ENCODE measurements at regions not wholly inside any gene's neighbourhood (a gene's known extent, or its start where the extent isn't known, plus 50 kb on each side); places are given as distances from the start of the nearest gene placed in this dataset.

DNA sequence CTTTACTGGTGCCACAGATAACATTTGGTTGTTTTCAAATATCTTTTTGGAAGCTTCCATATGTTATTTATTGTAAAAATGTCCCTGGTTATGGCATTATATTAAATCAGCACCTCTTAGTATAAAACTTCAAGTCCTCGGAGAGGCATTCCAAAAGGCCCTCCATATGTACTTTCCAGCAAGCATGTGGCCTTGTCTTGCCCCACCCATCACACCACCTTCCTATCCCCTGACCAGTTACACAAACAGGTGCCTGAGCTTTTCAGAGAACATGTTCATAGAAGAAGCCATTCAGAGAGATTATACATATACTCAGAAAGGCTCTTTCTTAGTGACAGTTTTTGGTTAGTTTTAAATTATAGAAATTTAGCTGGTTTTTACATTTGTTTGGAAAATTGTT lies 92.4 kb upstream of the PRKG1 start:
- H3K79me1 ChIP-seq (ENCODE audit: insufficient read depth, low read depth, low read length, poor library complexity, severe bottlenecking): no peaks in the 10 kb centered on the region
- no peak overlapping the region for H2AK5ac ChIP-seq (ENCODE audit: insufficient read length, low read length)
- no peak overlapping the region for H2AFZ ChIP-seq (ENCODE audit: low read length)
- no peak overlapping the region for H2BK20ac ChIP-seq (ENCODE audit: low read depth, low read length, poor library complexity, severe bottlenecking)
- no peak overlapping the region for H2BK15ac ChIP-seq (ENCODE audit: low read depth, low read length)
- no peak overlapping the region for H3K4ac ChIP-seq (ENCODE audit: low read depth, low read length)
- no CpG with 5 or more reads among the region's 1 CpG for WGBS (ENCODE audit: extremely low coverage, insufficient read length, low lambda C conversion rate)
- H4K91ac ChIP-seq (ENCODE audit: insufficient read length, low read depth, low read length): no peak overlapping the region
- no peaks in the 10 kb centered on the region for H3K23me2 ChIP-seq (ENCODE audit: insufficient read length, low read depth, low read length, poor library complexity, severe bottlenecking)
- no peak overlapping the region for H4K8ac ChIP-seq (replicated peaks; ENCODE audit: insufficient read length, low read depth, low read length)
- peaks cover 4% of the 10 kb centered on the region; the same call in 1 of the 2 replicates for H3K27me3 Mint-ChIP-seq (ENCODE audit: low read depth)
- no peak overlapping the region for H3T11ph ChIP-seq (ENCODE audit: low read length)
- H3K9me3 Mint-ChIP-seq: no peaks in the 10 kb centered on the region
- TF ChIP-seq, protein P1, sequence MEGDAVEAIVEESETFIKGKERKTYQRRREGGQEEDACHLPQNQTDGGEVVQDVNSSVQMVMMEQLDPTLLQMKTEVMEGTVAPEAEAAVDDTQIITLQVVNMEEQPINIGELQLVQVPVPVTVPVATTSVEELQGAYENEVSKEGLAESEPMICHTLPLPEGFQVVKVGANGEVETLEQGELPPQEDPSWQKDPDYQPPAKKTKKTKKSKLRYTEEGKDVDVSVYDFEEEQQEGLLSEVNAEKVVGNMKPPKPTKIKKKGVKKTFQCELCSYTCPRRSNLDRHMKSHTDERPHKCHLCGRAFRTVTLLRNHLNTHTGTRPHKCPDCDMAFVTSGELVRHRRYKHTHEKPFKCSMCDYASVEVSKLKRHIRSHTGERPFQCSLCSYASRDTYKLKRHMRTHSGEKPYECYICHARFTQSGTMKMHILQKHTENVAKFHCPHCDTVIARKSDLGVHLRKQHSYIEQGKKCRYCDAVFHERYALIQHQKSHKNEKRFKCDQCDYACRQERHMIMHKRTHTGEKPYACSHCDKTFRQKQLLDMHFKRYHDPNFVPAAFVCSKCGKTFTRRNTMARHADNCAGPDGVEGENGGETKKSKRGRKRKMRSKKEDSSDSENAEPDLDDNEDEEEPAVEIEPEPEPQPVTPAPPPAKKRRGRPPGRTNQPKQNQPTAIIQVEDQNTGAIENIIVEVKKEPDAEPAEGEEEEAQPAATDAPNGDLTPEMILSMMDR (conservative IDR thresholded peaks at IDR 0.05): no peak
- no peak overlapping the region for H3K9ac ChIP-seq (ENCODE audit: extremely low read depth, insufficient read length, low read length)
- DNase-seq: no peak
- no peaks in the 10 kb centered on the region for H4K20me1 ChIP-seq (ENCODE audit: control insufficient read depth, insufficient read depth, insufficient read length)
- H3K4me2 ChIP-seq (ENCODE audit: insufficient read depth, insufficient read length, low read length): no peak overlapping the region
- no peaks in the 10 kb centered on the region for H3K9me3 ChIP-seq (ENCODE audit: control insufficient read depth, low read depth, low read length)
- H3K27ac Mint-ChIP-seq: peak overlapping the region in 1 of 3 experiments; percentile 67; a peak in 1 of 7 replicates
- H3K4me1 ChIP-seq (ENCODE audit: insufficient read depth, low read length): no peaks in the 10 kb centered on the region
- H3K4me3 Mint-ChIP-seq: no peak overlapping the region
- H2BK120ac ChIP-seq (ENCODE audit: low read depth, low read length, poor library complexity, severe bottlenecking): no peak overlapping the region
- no peaks in the 10 kb centered on the region for H3K4me1 Mint-ChIP-seq
- no peak overlapping the region for H4K5ac ChIP-seq (ENCODE audit: insufficient read length, low read depth, low read length)
- no peaks in the 10 kb centered on the region for H3K79me2 ChIP-seq (ENCODE audit: insufficient read depth, low read length)
- no peak overlapping the region for H3K23ac ChIP-seq (ENCODE audit: insufficient read length, low read depth, low read length)
- H3K18ac ChIP-seq (ENCODE audit: insufficient read length, low read depth, low read length): no peak overlapping the region
- no peak overlapping the region for H3K56ac ChIP-seq (ENCODE audit: insufficient read length, low read depth, low read length)
- no peak overlapping the region for H3K14ac ChIP-seq (ENCODE audit: insufficient read depth, low read length)
- H3K27me3 ChIP-seq (ENCODE audit: insufficient read depth, low read length): no peaks in the 10 kb centered on the region
- no peak overlapping the region for H2BK12ac ChIP-seq (ENCODE audit: insufficient read length, low read depth, low read length)
- H3K36me3 Mint-ChIP-seq (ENCODE audit: insufficient read depth in 1 of 3, low read depth in 3 of 3): no peaks in the 10 kb centered on the region
- no peak overlapping the region for H2BK5ac ChIP-seq (ENCODE audit: insufficient read length, low read length)
- H3K27ac ChIP-seq (ENCODE audit: insufficient read length, low read depth, low read length): no peak overlapping the region

Measured in H9 (cell line).